Lung (tissue), 11 donors: ENCODE measurements at regions not wholly inside any gene's neighbourhood (a gene's known extent, or its start where the extent isn't known, plus 50 kb on each side); places are given as distances from the start of the nearest gene placed in this dataset.

Source experiments
- ATAC-seq: fragments of 200-7000 bp; cut with Tn5 transposase; one replicate; pipeline ENCODE4 v1.9.1; 2020; ENCODE audit warnings: moderate number of reproducible peaks; ENCODE audit not compliant: insufficient read depth, low FRiP score
- DNase-seq, 3 donors: peaks; one replicate each; pipeline ENCODE4 v3.0.0-alpha.2; 2013 to 2017
- H3K27ac ChIP-seq, 2 donors: one replicate each; pipeline ENCODE4 v1.5.1; 2013; ENCODE audit warnings: mild to moderate bottlenecking in 2 of 2, moderate library complexity in 2 of 2, control low read depth in 1 of 2, inconsistent platforms in 1 of 2, low read depth in 1 of 2, low read length in 1 of 2
- H3K27me3 ChIP-seq, 3 donors: one replicate each; pipeline ENCODE4 v1.5.1; 2013; ENCODE audit warnings: low read length in 2 of 3; ENCODE audit not compliant: control insufficient read depth in 3 of 3, insufficient read depth in 3 of 3
- H3K36me3 ChIP-seq, 4 donors: one replicate each; pipeline ENCODE4 v1.5.1; 2013; ENCODE audit warnings: low read length in 4 of 4, mild to moderate bottlenecking in 1 of 4, moderate library complexity in 1 of 4; ENCODE audit not compliant: control insufficient read depth in 4 of 4, insufficient read depth in 4 of 4
- H3K4me1 ChIP-seq, 5 donors: one replicate each; pipeline ENCODE4 v1.5.1; 2013; ENCODE audit warnings: low read length in 5 of 5, mild to moderate bottlenecking in 2 of 5, moderate library complexity in 1 of 5; ENCODE audit not compliant: control insufficient read depth in 5 of 5, insufficient read depth in 5 of 5
- H3K4me3 ChIP-seq: one replicate; pipeline ENCODE4 v1.5.1; 2013; ENCODE audit warnings: mild to moderate bottlenecking, control low read depth, moderate library complexity
- H3K9ac ChIP-seq, 2 donors: one replicate each; pipeline ENCODE4 v1.5.1; 2013; ENCODE audit warnings: low read length in 2 of 2, control low read depth in 1 of 2; ENCODE audit not compliant: insufficient read depth in 1 of 2
- H3K9me3 ChIP-seq, 4 donors: one replicate each; pipeline ENCODE4 v1.5.1; 2013; ENCODE audit warnings: low read length in 3 of 4, mild to moderate bottlenecking in 1 of 4, moderate library complexity in 1 of 4; ENCODE audit not compliant: control insufficient read depth in 4 of 4, insufficient read depth in 3 of 4
- WGBS, 2 donors: extraction: QIAGEN DNeasy Blood & Tissue Kit; methylation state at CpG; one replicate each; pipeline ENCODE4 v1.1.7; 2013; 5-methylcytosine and 5-hydroxymethylcytosine counted together
- TF ChIP-seq, protein P1 (sequence below): IDR thresholded peaks from 2 replicates; pipeline ENCODE4 v1.5.1; 2012; ENCODE audit warnings: mild to moderate bottlenecking; ENCODE audit errors: control extremely low read depth, extremely low read depth
- donor health status: control.
- donor health status: control.
- donor health status: Bipolar disorder and iron deficiency.
- donor health status: healthy.
- donor health status: DM: yes; HTN: yes; CAD: no.

DNA sequence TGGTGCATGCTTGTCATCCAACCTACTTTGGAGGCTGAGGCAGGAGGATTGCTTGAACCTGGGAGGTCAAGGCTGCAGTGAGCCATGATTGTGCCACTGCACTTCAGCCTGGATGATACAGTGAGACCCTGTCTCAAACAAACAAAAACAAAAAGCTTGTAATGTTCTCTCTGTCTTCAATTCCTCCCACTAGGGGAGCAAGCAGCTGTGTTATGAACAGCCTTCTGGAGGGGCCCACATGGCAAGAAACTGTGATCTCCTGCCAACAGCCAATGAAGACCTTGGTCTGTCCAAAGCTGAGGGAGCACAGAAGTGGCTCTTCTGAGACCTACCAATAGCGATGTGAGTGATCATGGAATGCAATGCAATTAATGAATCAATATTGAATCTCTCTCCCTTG is 229.2 kb downstream of the SEC23IP start:
- H3K4me1 ChIP-seq: no peaks in the 10 kb centered on the region
- no peaks in the 10 kb centered on the region for H3K36me3 ChIP-seq
- DNase-seq (no peak), ATAC-seq (no peak)
- no peak overlapping the region for H3K9ac ChIP-seq
- TF ChIP-seq, protein P1, sequence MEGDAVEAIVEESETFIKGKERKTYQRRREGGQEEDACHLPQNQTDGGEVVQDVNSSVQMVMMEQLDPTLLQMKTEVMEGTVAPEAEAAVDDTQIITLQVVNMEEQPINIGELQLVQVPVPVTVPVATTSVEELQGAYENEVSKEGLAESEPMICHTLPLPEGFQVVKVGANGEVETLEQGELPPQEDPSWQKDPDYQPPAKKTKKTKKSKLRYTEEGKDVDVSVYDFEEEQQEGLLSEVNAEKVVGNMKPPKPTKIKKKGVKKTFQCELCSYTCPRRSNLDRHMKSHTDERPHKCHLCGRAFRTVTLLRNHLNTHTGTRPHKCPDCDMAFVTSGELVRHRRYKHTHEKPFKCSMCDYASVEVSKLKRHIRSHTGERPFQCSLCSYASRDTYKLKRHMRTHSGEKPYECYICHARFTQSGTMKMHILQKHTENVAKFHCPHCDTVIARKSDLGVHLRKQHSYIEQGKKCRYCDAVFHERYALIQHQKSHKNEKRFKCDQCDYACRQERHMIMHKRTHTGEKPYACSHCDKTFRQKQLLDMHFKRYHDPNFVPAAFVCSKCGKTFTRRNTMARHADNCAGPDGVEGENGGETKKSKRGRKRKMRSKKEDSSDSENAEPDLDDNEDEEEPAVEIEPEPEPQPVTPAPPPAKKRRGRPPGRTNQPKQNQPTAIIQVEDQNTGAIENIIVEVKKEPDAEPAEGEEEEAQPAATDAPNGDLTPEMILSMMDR: no peak
- 87 to 91% methylated on average over 1 of the region's 1 CpG for WGBS, 2 donors
- peaks cover 0 to 2% (median 0%) of the 10 kb centered on the region in 3 donors for H3K27me3 ChIP-seq
- no peak overlapping the region for H3K27ac ChIP-seq
- no peak overlapping the region for H3K4me3 ChIP-seq
- no peaks in the 10 kb centered on the region for H3K9me3 ChIP-seq

GRCh38 chr10:120131183-120131582 is 238.7 kb downstream of the SEC23IP start:
- Histone ChIP-seq H3K4me1 (peaks cover 0 to 2% (median 0%) of the 10 kb centered on the region in 5 donors), H3K9me3 (peaks cover 0 to 4% (median 0%) of the 10 kb centered on the region in 4 donors), H3K4me3 (no peak overlapping the region), H3K9ac (no peak overlapping the region), H3K27me3 (peaks cover 0 to 2% (median 0%) of the 10 kb centered on the region in 3 donors), H3K36me3 (no peaks in the 10 kb centered on the region), H3K27ac (no peak overlapping the region)
- ATAC-seq (peak; percentile 19), DNase-seq (peak; percentile 54 to 76 (median 60))
- WGBS, 2 donors: 44 to 50% methylated on average over 3 of the region's 3 CpGs
- TF ChIP-seq, protein P1: no peak

DNA sequence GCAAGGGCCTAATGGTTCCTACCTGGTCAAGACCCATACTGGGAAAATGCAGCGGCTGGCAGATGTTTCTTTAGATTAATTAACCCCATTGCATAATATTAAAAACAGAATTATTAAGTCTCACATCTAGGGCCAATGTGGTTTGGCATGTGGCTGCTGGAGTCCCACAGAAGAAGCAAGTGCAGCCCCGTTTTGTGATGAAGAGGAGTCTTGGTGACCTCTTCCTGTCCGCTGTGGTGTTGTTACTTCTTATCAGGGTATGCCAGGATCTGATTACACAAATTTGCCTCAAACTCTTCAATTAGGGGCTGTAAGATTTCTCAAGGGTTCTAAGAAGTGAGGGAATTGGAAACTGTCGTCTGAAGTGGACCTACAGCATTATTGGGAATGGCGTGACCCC is 240.3 kb downstream of the SEC23IP start:
- TF ChIP-seq, protein P1: no peak

GRCh38 chr10:120138689-120139088 is 246.2 kb downstream of the SEC23IP start:
- peaks cover 0 to 2% (median under 1%) of the 10 kb centered on the region in 4 donors for H3K9me3 ChIP-seq
- TF ChIP-seq, protein P1: no peak
- H3K36me3 ChIP-seq: no peaks in the 10 kb centered on the region
- no peak overlapping the region for H3K4me3 ChIP-seq
- no peaks in the 10 kb centered on the region for H3K4me1 ChIP-seq
- ATAC-seq: no peak
- no peak overlapping the region for H3K9ac ChIP-seq
- DNase-seq: no peak
- peaks cover 0 to 2% (median 0%) of the 10 kb centered on the region in 3 donors for H3K27me3 ChIP-seq
- H3K27ac ChIP-seq: no peak overlapping the region
- 83 to 89% methylated on average over 3 of the region's 3 CpGs for WGBS, 2 donors

More for the DNA sequence above, 240.3 kb downstream of the SEC23IP start:
- no peak overlapping the region for H3K27ac ChIP-seq
- H3K4me1 ChIP-seq: peaks cover 0 to 2% (median 0%) of the 10 kb centered on the region in 5 donors
- H3K36me3 ChIP-seq: no peaks in the 10 kb centered on the region
- DNase-seq: no peak
- no peak for ATAC-seq
- H3K27me3 ChIP-seq: peaks cover 0 to 2% (median 0%) of the 10 kb centered on the region in 3 donors
- H3K9me3 ChIP-seq: peaks cover 0 to 4% (median 0%) of the 10 kb centered on the region in 4 donors
- H3K9ac ChIP-seq: no peak overlapping the region
- no peak overlapping the region for H3K4me3 ChIP-seq
- 53 to 60% methylated on average over 5 of the region's 5 CpGs for WGBS, 2 donors
